OCI-LY1 (cell line): ENCODE measurements at regions not wholly inside any gene's neighbourhood (a gene's known extent, or its start where the extent isn't known, plus 50 kb on each side); places are given as distances from the start of the nearest gene placed in this dataset.

ENCODE experiments used
- H2AFZ ChIP-seq: fragments of 200-600 bp; sonication (generic), shearing (Covaris generic); 2 replicates; pipeline ENCODE4 v1.6.0; 2014; ENCODE audit warnings: antibody characterized with exemption, mild to moderate bottlenecking, low read length
- H3F3A ChIP-seq: fragments of 200-600 bp; sonication (generic), shearing (Covaris generic); 2 replicates; pipeline ENCODE4 v1.6.0; 2014; ENCODE audit warnings: mild to moderate bottlenecking, antibody characterized with exemption, low read length, moderate library complexity; ENCODE audit not compliant: insufficient read depth
- H3K27ac ChIP-seq: fragments of 200-600 bp; sonication (generic); 2 replicates; pipeline ENCODE4 v1.5.1; 2014; ENCODE audit warnings: low read length, mixed run types, mild to moderate bottlenecking, low read depth; ENCODE audit not compliant: poor library complexity, severe bottlenecking
- H3K27me3 ChIP-seq: fragments of 200-600 bp; sonication (generic); 2 replicates; pipeline ENCODE4 v1.6.0; 2014; ENCODE audit warnings: antibody characterized with exemption, mild to moderate bottlenecking, low read length, moderate library complexity; ENCODE audit not compliant: insufficient read depth
- H3K36me3 ChIP-seq: fragments of 200-600 bp; sonication (generic); 2 replicates; pipeline ENCODE4 v1.6.1; 2014; ENCODE audit warnings: mild to moderate bottlenecking, antibody characterized with exemption, low read length, moderate library complexity, mixed read lengths; ENCODE audit not compliant: insufficient read depth
- H3K4me1 ChIP-seq: fragments of 200-600 bp; sonication (generic); 2 replicates; pipeline ENCODE4 v1.5.1; 2014; ENCODE audit warnings: mild to moderate bottlenecking, low read length, moderate library complexity; ENCODE audit not compliant: insufficient read depth, severe bottlenecking
- H3K4me2 ChIP-seq: fragments of 200-600 bp; sonication (generic), shearing (Covaris generic); 2 replicates; pipeline ENCODE4 v1.6.1; 2014; ENCODE audit warnings: low read length
- H3K4me3 ChIP-seq: fragments of 200-600 bp; sonication (generic); 2 replicates; pipeline ENCODE4 v1.5.1; 2014; ENCODE audit warnings: low read length, low read depth, mild to moderate bottlenecking, mixed read lengths; ENCODE audit not compliant: poor library complexity, severe bottlenecking
- H3K79me2 ChIP-seq: fragments of 200-600 bp; shearing (Covaris generic); 2 replicates; pipeline ENCODE4 v1.6.1; 2016; ENCODE audit warnings: mixed run types, low read length, mixed read lengths; ENCODE audit not compliant: insufficient read depth
- H3K9ac ChIP-seq: fragments of 200-600 bp; sonication (generic), shearing (Covaris generic); 2 replicates; pipeline ENCODE4 v1.6.1; 2014; ENCODE audit warnings: mild to moderate bottlenecking, low read length, mixed read lengths
- H3K9me2 ChIP-seq: fragments of 200-600 bp; sonication (generic), shearing (Covaris generic); 2 replicates; pipeline ENCODE4 v1.6.1; 2014; ENCODE audit warnings: low read depth, mild to moderate bottlenecking, low read length, mixed read lengths
- H3K9me3 ChIP-seq: fragments of 200-600 bp; shearing (Covaris generic); 2 replicates; pipeline ENCODE4 v1.6.1; 2014; ENCODE audit warnings: low read length, mixed read lengths
- H4K20me1 ChIP-seq: fragments of 200-600 bp; sonication (generic), shearing (Covaris generic); 2 replicates; pipeline ENCODE4 v1.6.0; 2016; ENCODE audit warnings: mild to moderate bottlenecking, low read length; ENCODE audit not compliant: insufficient read depth
- EZH2 ChIP-seq: fragments of 200-600 bp; sonication (generic), shearing (Covaris generic); IDR thresholded peaks from 2 replicates; pipeline ENCODE4 v1.8.0; 2017; ENCODE audit warnings: borderline replicate concordance, mixed run types, mild to moderate bottlenecking, antibody characterized with exemption, low read length, moderate library complexity, mixed read lengths
- TF ChIP-seq, protein P1 (sequence below): fragments of 200-600 bp; sonication (generic), shearing (Covaris generic); IDR thresholded peaks from 2 replicates; pipeline ENCODE4 v1.5.1; 2017; ENCODE audit warnings: mild to moderate bottlenecking, antibody characterized with exemption, low read length, moderate library complexity, mixed read lengths

DNA sequence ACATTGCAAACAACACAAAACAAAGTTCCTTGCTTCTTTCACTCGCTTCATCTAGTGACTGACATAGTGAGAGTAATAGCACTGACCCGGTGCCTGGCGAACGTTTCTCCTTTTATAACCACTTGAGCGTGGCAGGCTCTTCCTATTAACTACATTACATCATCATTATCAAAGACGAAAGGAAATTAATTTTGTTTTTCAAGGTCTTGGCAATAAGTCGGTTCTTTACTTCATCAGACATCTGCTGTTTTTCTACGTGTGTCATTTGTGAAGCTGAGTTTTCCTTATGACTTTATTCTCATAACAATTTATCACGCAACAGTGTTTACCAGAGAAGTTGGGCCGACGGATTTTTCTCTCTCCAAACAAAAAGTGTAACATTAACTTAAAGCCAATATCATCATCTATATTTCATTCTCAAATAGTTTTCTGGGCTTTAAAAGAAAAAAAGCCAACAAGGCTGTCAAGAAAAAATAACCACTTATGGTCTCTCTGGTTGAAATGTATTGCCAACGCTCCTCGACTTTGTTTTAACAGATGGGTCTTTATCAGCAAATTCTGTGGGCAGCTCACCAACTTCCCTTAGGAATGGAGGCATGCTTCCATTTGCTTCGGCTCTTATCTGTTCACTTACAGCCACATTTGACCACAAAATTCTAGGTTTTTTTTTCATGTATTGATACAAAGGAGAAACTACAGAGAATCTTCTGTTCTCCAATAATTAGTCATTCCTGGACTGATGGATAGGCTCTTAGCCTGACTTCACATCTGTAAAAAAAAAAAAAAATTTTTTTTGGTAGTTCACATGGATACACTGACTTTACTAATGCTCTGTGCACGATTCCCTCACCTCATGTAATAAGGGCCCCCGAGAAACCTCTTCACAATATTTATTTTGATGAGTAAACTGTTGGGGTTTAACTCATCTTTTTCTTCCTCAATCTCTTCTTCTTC, 97.1 kb upstream of the CDKN3 start:
- no peaks in the 10 kb centered on the region for H3K79me2 ChIP-seq
- no peaks in the 10 kb centered on the region for H3K27me3 ChIP-seq
- no peak overlapping the region for H3K4me2 ChIP-seq
- no peak overlapping the region for H2AFZ ChIP-seq
- H3K9me2 ChIP-seq = no peaks in the 10 kb centered on the region
- no peaks in the 10 kb centered on the region for H3K4me1 ChIP-seq
- no peak overlapping the region for H3K27ac ChIP-seq
- H3K9ac ChIP-seq = no peak overlapping the region
- no peaks in the 10 kb centered on the region for H4K20me1 ChIP-seq
- TF ChIP-seq, protein P1, sequence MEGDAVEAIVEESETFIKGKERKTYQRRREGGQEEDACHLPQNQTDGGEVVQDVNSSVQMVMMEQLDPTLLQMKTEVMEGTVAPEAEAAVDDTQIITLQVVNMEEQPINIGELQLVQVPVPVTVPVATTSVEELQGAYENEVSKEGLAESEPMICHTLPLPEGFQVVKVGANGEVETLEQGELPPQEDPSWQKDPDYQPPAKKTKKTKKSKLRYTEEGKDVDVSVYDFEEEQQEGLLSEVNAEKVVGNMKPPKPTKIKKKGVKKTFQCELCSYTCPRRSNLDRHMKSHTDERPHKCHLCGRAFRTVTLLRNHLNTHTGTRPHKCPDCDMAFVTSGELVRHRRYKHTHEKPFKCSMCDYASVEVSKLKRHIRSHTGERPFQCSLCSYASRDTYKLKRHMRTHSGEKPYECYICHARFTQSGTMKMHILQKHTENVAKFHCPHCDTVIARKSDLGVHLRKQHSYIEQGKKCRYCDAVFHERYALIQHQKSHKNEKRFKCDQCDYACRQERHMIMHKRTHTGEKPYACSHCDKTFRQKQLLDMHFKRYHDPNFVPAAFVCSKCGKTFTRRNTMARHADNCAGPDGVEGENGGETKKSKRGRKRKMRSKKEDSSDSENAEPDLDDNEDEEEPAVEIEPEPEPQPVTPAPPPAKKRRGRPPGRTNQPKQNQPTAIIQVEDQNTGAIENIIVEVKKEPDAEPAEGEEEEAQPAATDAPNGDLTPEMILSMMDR = no peak
- no peaks in the 10 kb centered on the region for H3K36me3 ChIP-seq
- no peaks in the 10 kb centered on the region for H3K9me3 ChIP-seq
- H3K4me3 ChIP-seq = no peak overlapping the region
- H3F3A ChIP-seq = no peaks in the 10 kb centered on the region

DNA sequence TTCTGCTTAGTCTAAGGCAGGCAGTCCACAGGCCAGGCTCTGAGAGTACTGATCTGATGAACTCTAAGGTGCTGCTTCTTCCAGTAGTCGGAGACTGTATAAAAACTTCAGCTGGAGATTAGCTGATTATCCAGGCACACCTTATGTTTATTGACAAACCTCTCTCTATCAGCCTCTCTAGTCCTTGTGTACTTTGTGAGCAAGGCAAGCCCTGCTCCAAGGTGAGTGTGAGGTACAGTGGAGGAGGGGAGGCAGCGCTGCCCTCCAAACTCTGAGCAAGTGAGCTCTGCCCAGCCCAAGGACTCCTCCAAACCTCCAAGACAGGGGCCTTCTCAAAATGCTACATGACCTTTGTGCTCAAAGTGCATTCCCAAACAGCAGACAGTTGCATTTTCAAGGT, 95.9 kb upstream of the CDKN3 start:
- Histone ChIP-seq H3K27me3 (no peaks in the 10 kb centered on the region), H3K27ac (no peak overlapping the region), H3K79me2 (no peaks in the 10 kb centered on the region), H3K9me3 (no peaks in the 10 kb centered on the region), H3K4me3 (no peak overlapping the region), H3K9ac (no peak overlapping the region), H3F3A (no peaks in the 10 kb centered on the region), H4K20me1 (no peaks in the 10 kb centered on the region), H3K4me2 (no peak overlapping the region), H3K4me1 (no peaks in the 10 kb centered on the region), H2AFZ (no peak overlapping the region), H3K9me2 (no peaks in the 10 kb centered on the region), H3K36me3 (no peaks in the 10 kb centered on the region)
- no peak for TF ChIP-seq EZH2
- TF ChIP-seq, protein P1 = no peak

DNA sequence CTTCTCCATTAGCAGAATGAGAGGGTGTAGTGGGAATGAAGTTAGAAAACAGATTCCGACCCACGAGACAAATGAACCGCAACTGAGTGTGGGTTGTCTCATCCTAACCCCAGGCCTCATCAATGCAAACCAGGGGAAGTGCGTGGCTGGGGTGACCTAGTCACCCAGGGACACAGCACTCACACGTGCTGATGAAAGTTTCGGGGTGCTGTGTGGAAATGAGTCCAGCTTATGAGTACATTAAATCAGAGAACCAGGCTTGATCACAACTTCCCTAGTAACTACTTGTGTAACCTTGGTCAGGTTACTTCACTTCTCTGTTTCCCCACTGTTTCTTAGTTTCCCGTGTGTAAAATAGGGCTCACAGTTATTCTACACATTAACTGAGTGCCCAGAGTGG, 95.4 kb upstream of the CDKN3 start:
- no peaks in the 10 kb centered on the region for H3K27me3 ChIP-seq
- no peak overlapping the region for H2AFZ ChIP-seq
- no peak overlapping the region for H3K4me3 ChIP-seq
- no peaks in the 10 kb centered on the region for H3K9me2 ChIP-seq
- no peak for TF ChIP-seq EZH2
- TF ChIP-seq, protein P1 = no peak
- no peaks in the 10 kb centered on the region for H3F3A ChIP-seq
- no peak overlapping the region for H3K27ac ChIP-seq
- H3K36me3 ChIP-seq = no peaks in the 10 kb centered on the region
- no peak overlapping the region for H3K9ac ChIP-seq
- H3K79me2 ChIP-seq = no peaks in the 10 kb centered on the region
- H3K4me2 ChIP-seq = no peak overlapping the region
- no peaks in the 10 kb centered on the region for H4K20me1 ChIP-seq
- H3K4me1 ChIP-seq = no peaks in the 10 kb centered on the region
- no peaks in the 10 kb centered on the region for H3K9me3 ChIP-seq
